GM21723 (cell line): ENCODE measurements at regions not wholly inside any gene's neighbourhood (a gene's known extent, or its start where the extent isn't known, plus 50 kb on each side); places are given as distances from the start of the nearest gene placed in this dataset.

Experiments used
- ATAC-seq: cut with Tn5 transposase; IDR thresholded peaks from one replicate; pipeline ENCODE4 v1.9.1; 2021; ENCODE audit warnings: mild to moderate bottlenecking, moderate library complexity; ENCODE audit not compliant: unreplicated experiment

DNA sequence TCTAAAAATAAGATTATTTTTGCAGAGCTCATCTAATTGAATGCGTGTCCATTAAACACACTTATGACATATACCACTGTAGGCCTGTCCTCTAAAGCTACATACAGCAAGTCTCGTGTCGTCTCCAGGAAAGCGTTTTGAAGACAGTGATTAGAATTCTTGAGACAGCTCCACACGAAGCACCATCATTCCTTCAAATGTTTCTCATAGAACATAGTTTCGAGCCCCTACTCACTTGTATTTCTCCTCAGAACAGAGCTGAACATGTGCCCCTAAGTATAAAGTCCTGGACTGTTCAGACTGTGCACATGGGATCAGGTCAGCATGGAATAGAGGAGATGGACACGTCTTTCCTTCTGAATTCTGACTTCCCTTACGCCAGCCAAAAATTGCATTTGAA lies 64.5 kb upstream of the HMGA2 start:
- no peak for ATAC-seq

DNA sequence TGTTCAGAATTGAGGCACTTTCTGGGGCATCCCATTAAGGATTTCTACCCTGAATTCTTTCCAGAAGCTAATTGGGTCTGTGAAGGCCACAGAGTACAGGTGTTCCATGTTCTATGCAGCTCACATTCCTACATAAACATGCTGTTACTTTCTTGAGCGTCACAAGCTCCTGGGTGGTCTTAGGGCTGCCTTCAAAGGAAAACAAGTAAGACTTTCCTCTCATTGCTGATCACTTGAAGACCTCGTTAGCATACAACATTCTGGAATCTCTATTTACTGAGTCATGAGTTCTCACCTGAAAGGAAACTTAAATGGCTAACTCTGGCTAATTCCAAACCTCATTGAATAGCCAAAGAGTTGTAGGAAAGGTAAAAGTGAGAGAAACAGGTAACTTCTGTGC lies 63.0 kb upstream of the HMGA2 start:
- ATAC-seq, result no peak

- no peak for ATAC-seq
Observed at GRCh38 chr12:65764325-65764724, 60.0 kb upstream of the HMGA2 start.

- no peak for ATAC-seq
Observed at GRCh38 chr12:65765436-65765813, 58.9 kb upstream of the HMGA2 start.

GRCh38 chr12:65769880-65770279 lies 54.4 kb upstream of the HMGA2 start:
- ATAC-seq, result no peak
